OCI-LY7 (cell line): ENCODE measurements at regions not wholly inside any gene's neighbourhood (a gene's known extent, or its start where the extent isn't known, plus 50 kb on each side); places are given as distances from the start of the nearest gene placed in this dataset.
"Not testable (repeated sequence)": the region's sequence is repeated elsewhere in the genome, so short reads cannot be mapped to it uniquely, and the experiment has no call there.

Experiments
- BruUV-seq: library from RNA; stranded (reverse); fragments of 400-500 nt; replicated peaks from 2 replicates; lab custom pipeline; 2021; lab: Mats Ljungman, UMichigan
- CTCF ChIA-PET: fragments of 300-600 bp; sonication (Branson Sonifier 250); formaldehyde crosslinking; loops from one replicate; lab custom pipeline; 2022; ENCODE audit warnings: antibody characterized with exemption; ENCODE audit not compliant: unreplicated experiment; lab: Charles Lee
- POLR2A ChIA-PET: fragments of 300-600 bp; sonication (Branson Sonifier 250); formaldehyde crosslinking; loops from one replicate; lab custom pipeline; 2022; ENCODE audit warnings: antibody characterized with exemption; lab: Charles Lee
- DNase-seq: peaks from one replicate; pipeline ENCODE4 v3.0.0-alpha.2; 2015; ENCODE audit warnings: low spot score
- H2AFZ ChIP-seq: fragments of 200-600 bp; sonication (generic), shearing (Covaris generic); 2 replicates; pipeline ENCODE4 v1.6.1; 2014; ENCODE audit warnings: mild to moderate bottlenecking, antibody characterized with exemption, low read length, moderate library complexity
- H3K27ac ChIP-seq: fragments of 200-600 bp; sonication (generic); 2 replicates; pipeline ENCODE4 v1.5.1; 2014; ENCODE audit warnings: mixed run types, low read depth, mild to moderate bottlenecking, moderate library complexity, low read length, inconsistent platforms; ENCODE audit not compliant: poor library complexity, severe bottlenecking
- H3K36me3 ChIP-seq: fragments of 200-600 bp; sonication (generic); 2 replicates; pipeline ENCODE4 v1.6.1; 2014; ENCODE audit warnings: mild to moderate bottlenecking, antibody characterized with exemption, low read length, moderate library complexity, mixed read lengths; ENCODE audit not compliant: insufficient read depth
- H3K4me1 ChIP-seq: fragments of 200-600 bp; sonication (generic); 2 replicates; pipeline ENCODE4 v1.5.1; 2014; ENCODE audit warnings: mild to moderate bottlenecking, low read length; ENCODE audit not compliant: insufficient read depth, poor library complexity, severe bottlenecking
- H3K4me2 ChIP-seq: fragments of 200-600 bp; sonication (generic); 2 replicates; pipeline ENCODE4 v1.6.1; 2014; ENCODE audit warnings: mild to moderate bottlenecking, low read length
- H3K4me3 ChIP-seq: fragments of 200-600 bp; sonication (generic); 2 replicates; pipeline ENCODE4 v1.5.1; 2014; ENCODE audit warnings: mild to moderate bottlenecking, low read depth, low read length; ENCODE audit not compliant: poor library complexity, severe bottlenecking
- H3K79me2 ChIP-seq: fragments of 200-600 bp; sonication (generic); 2 replicates; pipeline ENCODE4 v1.6.1; 2016; ENCODE audit warnings: low read depth, mild to moderate bottlenecking, low read length, moderate library complexity, mixed read lengths; ENCODE audit not compliant: insufficient read depth
- H3K9me2 ChIP-seq: fragments of 200-600 bp; sonication (generic); 2 replicates; pipeline ENCODE4 v1.6.1; 2016; ENCODE audit warnings: mild to moderate bottlenecking, low read length, mixed read lengths; ENCODE audit not compliant: insufficient read depth
- H3K9me3 ChIP-seq: fragments of 200-600 bp; sonication (generic); 2 replicates; pipeline ENCODE4 v1.6.1; 2014; ENCODE audit warnings: mild to moderate bottlenecking, mixed run types, low read length, mixed read lengths
- H4K20me1 ChIP-seq: fragments of 200-600 bp; sonication (generic); 2 replicates; pipeline ENCODE4 v1.6.1; 2014; ENCODE audit warnings: mild to moderate bottlenecking, antibody characterized with exemption, low read length, moderate library complexity, mixed read lengths; ENCODE audit not compliant: insufficient read depth
- CTCF ChIP-seq: fragments of 200-600 bp; sonication (generic); conservative IDR thresholded peaks from 2 replicates; pipeline ENCODE4 v1.5.1; 2014; ENCODE audit warnings: mild to moderate bottlenecking, antibody characterized with exemption, low read length, moderate library complexity, mixed read lengths
- EZH2phosphoT487 ChIP-seq: fragments of 200-600 bp; sonication (generic); IDR thresholded peaks from 2 replicates; pipeline ENCODE4 v1.6.1; 2018; ENCODE audit warnings: low read depth, borderline replicate concordance, mild to moderate bottlenecking, mixed run types, antibody characterized with exemption, low read length, moderate library complexity, mixed read lengths
- intact Hi-C: fragments of 100-400 bp; cut with micrococcal nuclease; formaldehyde crosslinking; loops from one replicate; pipeline ENCODE4 v1.10.0; 2022; ENCODE audit not compliant: unreplicated experiment

GRCh38 chr13:50179977-50180376 lies 164.7 kb downstream of the KCNRG start:
- intact Hi-C loops = no loop called here
- Histone ChIP-seq H3K4me3 (no peak overlapping the region), H3K9me3 (no peaks in the 10 kb centered on the region), H2AFZ (no peak overlapping the region), H3K79me2 (no peaks in the 10 kb centered on the region), H3K4me2 (no peak overlapping the region), H3K4me1 (no peaks in the 10 kb centered on the region), H3K36me3 (no peaks in the 10 kb centered on the region), H3K27ac (no peak overlapping the region), H4K20me1 (no peaks in the 10 kb centered on the region), H3K9me2 (no peaks in the 10 kb centered on the region)
- DNase-seq = no peak
- BruUV-seq = no TSS peak
- ChIA-PET POLR2A (no interaction called here), CTCF (no interaction called here)
- TF ChIP-seq EZH2phosphoT487 (no peak), CTCF (no peak)

DNA sequence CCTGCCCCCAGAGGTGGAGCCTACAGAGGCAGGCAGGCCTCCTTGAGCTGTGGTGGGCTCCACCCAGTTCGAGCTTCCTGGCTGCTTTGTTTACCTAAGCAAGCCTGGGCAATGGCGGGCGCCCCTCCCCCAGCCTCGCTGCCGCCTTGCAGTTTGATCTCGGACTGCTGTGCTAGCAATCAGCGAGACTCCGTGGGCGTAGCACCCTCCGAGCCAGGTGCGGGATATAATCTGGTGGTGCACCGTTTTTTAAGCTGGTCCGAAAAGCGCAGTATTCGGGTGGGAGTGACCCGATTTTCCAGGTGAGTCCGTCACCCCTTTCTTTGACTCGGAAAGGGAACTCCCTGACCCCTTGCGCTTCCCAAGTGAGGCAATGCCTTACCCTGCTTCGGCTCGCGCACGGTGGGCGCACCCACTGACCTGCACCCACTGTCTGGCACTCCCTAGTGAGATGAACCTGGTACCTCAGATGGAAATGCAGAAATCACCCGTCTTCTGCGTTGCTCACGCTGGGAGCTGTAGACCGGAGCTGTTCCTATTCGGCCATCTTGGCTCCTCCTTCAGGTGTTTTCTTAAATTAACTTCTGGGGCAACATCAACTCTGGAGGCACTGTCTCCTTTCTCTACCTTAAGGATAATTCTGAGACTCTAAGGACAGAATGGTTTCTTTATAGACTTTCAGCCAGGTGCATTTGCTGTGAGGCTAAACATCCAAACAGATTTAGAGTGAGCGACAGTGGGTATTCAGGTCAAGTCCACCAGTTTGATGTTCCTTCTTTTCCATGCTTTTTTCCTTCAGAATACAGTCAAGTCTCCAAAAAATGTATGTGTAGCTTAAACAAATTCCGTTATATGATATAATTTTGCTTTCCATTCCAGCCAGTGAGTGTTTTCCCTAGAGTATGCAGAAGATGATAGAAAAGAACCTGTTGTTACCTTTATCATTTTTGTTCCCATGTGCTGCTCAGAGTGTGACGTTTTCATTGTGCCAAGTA lies 170.8 kb downstream of the KCNRG start:
- POLR2A ChIA-PET = interaction anchor here (0.7 kb wide), 1 partner anchor 104 kb away, joined by 3 read pairs; no protein-coding TSS in a partner anchor

GRCh38 chr13:50187352-50188029 lies 172.2 kb downstream of the KCNRG start:
- BruUV-seq = no TSS peak
- H3K9me3 ChIP-seq = no peaks in the 10 kb centered on the region
- H3K9me2 ChIP-seq = no peaks in the 10 kb centered on the region
- H3K79me2 ChIP-seq = no peaks in the 10 kb centered on the region
- no peak overlapping the region for H2AFZ ChIP-seq
- POLR2A ChIA-PET = interaction anchor here (0.7 kb wide), 1 partner anchor 930 kb away, joined by 4 read pairs; no protein-coding TSS in a partner anchor
- no peaks in the 10 kb centered on the region for H3K36me3 ChIP-seq
- no peak overlapping the region for H3K4me3 ChIP-seq
- TF ChIP-seq CTCF (no peak), EZH2phosphoT487 (no peak)
- intact Hi-C loops = no loop called here
- CTCF ChIA-PET = no interaction called here
- H4K20me1 ChIP-seq = no peaks in the 10 kb centered on the region
- DNase-seq = no peak
- no peaks in the 10 kb centered on the region for H3K4me1 ChIP-seq
- no peak overlapping the region for H3K4me2 ChIP-seq
- H3K27ac ChIP-seq = no peak overlapping the region

More for the DNA sequence above, 170.8 kb downstream of the KCNRG start:
- H3K27ac ChIP-seq, H3K4me2 ChIP-seq, DNase-seq, H3K9me3 ChIP-seq, H3K9me2 ChIP-seq, H2AFZ ChIP-seq, H3K36me3 ChIP-seq, H3K79me2 ChIP-seq, intact Hi-C loops, CTCF ChIA-PET, H3K4me3 ChIP-seq, BruUV-seq, H3K4me1 ChIP-seq, H4K20me1 ChIP-seq: not testable (repeated sequence)
